HepG2 (cell line): ENCODE measurements at regions not wholly inside any gene's neighbourhood (a gene's known extent, or its start where the extent isn't known, plus 50 kb on each side); places are given as distances from the start of the nearest gene placed in this dataset.

ENCODE experiments used
- ARID3A ChIP-seq: IDR thresholded peaks from 2 replicates; pipeline ENCODE4 v1.6.1; 2012; ENCODE audit warnings: low read depth, low read length, improper control_type of control experiment
- ELF4 ChIP-seq: sonication (generic); formaldehyde crosslinking; IDR thresholded peaks from 2 replicates; pipeline ENCODE4 v1.5.0; 2020; ENCODE audit warnings: missing genetic modification reagents, mild to moderate bottlenecking, moderate library complexity, borderline replicate concordance
- ERF ChIP-seq: IDR thresholded peaks from 2 replicates; pipeline ENCODE4 v1.6.1; 2018; ENCODE audit warnings: missing biosample characterization, missing genetic modification reagents
- EZH2 ChIP-seq: conservative IDR thresholded peaks from 2 replicates; pipeline ENCODE4 v1.6.1; 2012; ENCODE audit warnings: mild to moderate bottlenecking, low read depth, low read length, moderate library complexity
- GABPB1 ChIP-seq: IDR thresholded peaks from 2 replicates; pipeline ENCODE4 v1.6.1; 2016; ENCODE audit warnings: mild to moderate bottlenecking, missing genetic modification reagents, moderate library complexity, missing compliant biosample characterization
- IKZF4 ChIP-seq: sonication (generic); formaldehyde crosslinking; IDR thresholded peaks from 2 replicates; pipeline ENCODE4 v1.5.1; 2020; ENCODE audit warnings: borderline replicate concordance, mild to moderate bottlenecking, low read depth, missing genetic modification reagents; ENCODE audit errors: not compliant biosample characterization
- ISL2 ChIP-seq: sonication (generic); formaldehyde crosslinking; IDR thresholded peaks from 2 replicates; pipeline ENCODE4 v1.5.0; 2020; ENCODE audit warnings: missing genetic modification reagents
- KAT8 ChIP-seq: IDR thresholded peaks from 2 replicates; pipeline ENCODE4 v1.6.1; 2016; ENCODE audit warnings: missing genetic modification reagents, missing compliant biosample characterization
- MAFG ChIP-seq: sonication (generic); formaldehyde crosslinking; IDR thresholded peaks from 2 replicates; pipeline ENCODE4 v1.5.1; 2020; ENCODE audit warnings: mild to moderate bottlenecking, missing genetic modification reagents
- MED8 ChIP-seq: sonication (generic); formaldehyde crosslinking; IDR thresholded peaks from 2 replicates; pipeline ENCODE4 v1.8.1; 2023; ENCODE audit warnings: mild to moderate bottlenecking, missing genetic modification reagents; ENCODE audit not compliant: insufficient replicate concordance
- PITX1 ChIP-seq: sonication (generic); formaldehyde crosslinking; IDR thresholded peaks from 2 replicates; pipeline ENCODE4 v1.5.1; 2020; ENCODE audit warnings: mild to moderate bottlenecking, missing genetic modification reagents
- RARA ChIP-seq: IDR thresholded peaks from 2 replicates; pipeline ENCODE4 v1.6.1; 2016; ENCODE audit warnings: missing genetic modification reagents, missing compliant biosample characterization
- REXO4 ChIP-seq: sonication (generic); formaldehyde crosslinking; IDR thresholded peaks from 2 replicates; pipeline ENCODE4 v1.8.0; 2022; ENCODE audit warnings: missing genetic modification reagents, mild to moderate bottlenecking, borderline replicate concordance
- SKIL ChIP-seq: sonication (generic); formaldehyde crosslinking; IDR thresholded peaks from 2 replicates; pipeline ENCODE4 v1.8.0; 2022; ENCODE audit warnings: missing genetic modification reagents, mild to moderate bottlenecking, moderate library complexity, borderline replicate concordance
- SNAPC2 ChIP-seq: sonication (generic); formaldehyde crosslinking; IDR thresholded peaks from 2 replicates; pipeline ENCODE4 v1.8.1; 2022; ENCODE audit warnings: mild to moderate bottlenecking, missing genetic modification reagents
- STAT5B ChIP-seq: sonication (generic); formaldehyde crosslinking; IDR thresholded peaks from 2 replicates; pipeline ENCODE4 v1.4.0; 2020; ENCODE audit warnings: missing genetic modification reagents
- TBX3 ChIP-seq: fragments of 450-650 bp; IDR thresholded peaks from 2 replicates; pipeline ENCODE4 v1.6.1; 2017; ENCODE audit warnings: antibody characterized with exemption, mild to moderate bottlenecking, inconsistent platforms, borderline replicate concordance
- ZBTB3 ChIP-seq: sonication (generic); formaldehyde crosslinking; IDR thresholded peaks from 2 replicates; pipeline ENCODE4 v1.4.0; 2020; ENCODE audit warnings: low read depth, mild to moderate bottlenecking, moderate library complexity, missing genetic modification reagents, borderline replicate concordance
- ZNF205 ChIP-seq: IDR thresholded peaks from 2 replicates; pipeline ENCODE4 v1.6.1; 2018; ENCODE audit warnings: missing biosample characterization, missing genetic modification reagents
- ZNF329 ChIP-seq: sonication (generic); formaldehyde crosslinking; IDR thresholded peaks from 2 replicates; pipeline ENCODE4 v1.9.0; 2021; ENCODE audit warnings: low read depth, mild to moderate bottlenecking, missing genetic modification reagents
- ZNF335 ChIP-seq: sonication (generic); formaldehyde crosslinking; IDR thresholded peaks from 2 replicates; pipeline ENCODE4 v1.4.0; 2020; ENCODE audit warnings: missing genetic modification reagents
- ZNF530 ChIP-seq: sonication (generic); formaldehyde crosslinking; IDR thresholded peaks from 2 replicates; pipeline ENCODE4 v1.5.0; 2020; ENCODE audit warnings: low read depth, mild to moderate bottlenecking, missing genetic modification reagents
- ZNF572 ChIP-seq: sonication (generic); formaldehyde crosslinking; IDR thresholded peaks from 2 replicates; pipeline ENCODE4 v1.5.1; 2020; ENCODE audit warnings: mild to moderate bottlenecking, missing genetic modification reagents
- ZNF761 ChIP-seq: sonication (generic); formaldehyde crosslinking; conservative IDR thresholded peaks from 2 replicates; pipeline ENCODE4 v1.4.0; 2020; ENCODE audit warnings: mild to moderate bottlenecking, missing genetic modification reagents
- ZSCAN22 ChIP-seq: sonication (generic); formaldehyde crosslinking; IDR thresholded peaks from 2 replicates; pipeline ENCODE4 v1.4.0; 2020; ENCODE audit warnings: mild to moderate bottlenecking, missing genetic modification reagents
- TF ChIP-seq, protein P1 (sequence below): IDR thresholded peaks from 2 replicates; pipeline ENCODE4 v1.4.0; 2020; ENCODE audit warnings: mild to moderate bottlenecking, missing genetic modification reagents

DNA sequence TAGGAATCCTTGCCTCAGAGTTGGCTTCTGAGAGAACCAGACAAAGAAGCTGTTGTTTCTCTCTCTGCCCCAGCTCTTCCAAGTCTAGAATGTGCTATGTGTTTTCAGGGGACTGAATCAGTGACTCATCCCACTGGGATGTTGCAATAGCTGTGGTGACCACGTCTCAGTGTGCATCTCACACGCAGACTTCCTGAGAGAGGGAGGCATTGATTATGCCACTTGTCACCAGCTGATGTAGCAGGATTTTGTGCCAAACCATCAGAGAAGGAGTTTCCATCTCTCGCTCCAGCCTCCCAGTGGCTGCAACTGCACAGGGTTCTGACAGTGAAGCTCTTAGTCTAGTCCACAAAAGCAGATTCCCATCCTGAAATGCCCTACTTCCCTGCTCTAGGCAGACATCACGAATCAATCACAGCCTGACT is 455.8 kb downstream of the MIAT start (continued):
- TF ChIP-seq TBX3 (no peak), ZNF329 (no peak), EZH2 (no peak), MAFG (no peak), ISL2 (CRISPR knock-in tag) (no peak), ZNF530 (CRISPR knock-in tag) (no peak), ELF4 (CRISPR knock-in tag) (no peak), SNAPC2 (CRISPR knock-in tag) (no peak), MED8 (CRISPR knock-in tag) (no peak), ZNF205 (CRISPR knock-in tag) (no peak), KAT8 (no peak), IKZF4 (CRISPR knock-in tag) (no peak), ZSCAN22 (CRISPR knock-in tag) (no peak), ARID3A (no peak), GABPB1 (CRISPR knock-in tag) (peak; percentile 49; the same call in 1 of the 2 replicates), REXO4 (CRISPR knock-in tag) (no peak), ZNF572 (no peak), ZNF335 (CRISPR knock-in tag) (no peak), PITX1 (CRISPR knock-in tag) (no peak), ZNF761 (CRISPR knock-in tag) (no peak), SKIL (CRISPR knock-in tag) (no peak), ERF (CRISPR knock-in tag) (no peak), STAT5B (no peak), RARA (CRISPR knock-in tag) (0 out of 2 replicates have a peak, but pooled peaks have one; percentile 8), ZBTB3 (CRISPR knock-in tag) (no peak)
- TF ChIP-seq, protein P1, sequence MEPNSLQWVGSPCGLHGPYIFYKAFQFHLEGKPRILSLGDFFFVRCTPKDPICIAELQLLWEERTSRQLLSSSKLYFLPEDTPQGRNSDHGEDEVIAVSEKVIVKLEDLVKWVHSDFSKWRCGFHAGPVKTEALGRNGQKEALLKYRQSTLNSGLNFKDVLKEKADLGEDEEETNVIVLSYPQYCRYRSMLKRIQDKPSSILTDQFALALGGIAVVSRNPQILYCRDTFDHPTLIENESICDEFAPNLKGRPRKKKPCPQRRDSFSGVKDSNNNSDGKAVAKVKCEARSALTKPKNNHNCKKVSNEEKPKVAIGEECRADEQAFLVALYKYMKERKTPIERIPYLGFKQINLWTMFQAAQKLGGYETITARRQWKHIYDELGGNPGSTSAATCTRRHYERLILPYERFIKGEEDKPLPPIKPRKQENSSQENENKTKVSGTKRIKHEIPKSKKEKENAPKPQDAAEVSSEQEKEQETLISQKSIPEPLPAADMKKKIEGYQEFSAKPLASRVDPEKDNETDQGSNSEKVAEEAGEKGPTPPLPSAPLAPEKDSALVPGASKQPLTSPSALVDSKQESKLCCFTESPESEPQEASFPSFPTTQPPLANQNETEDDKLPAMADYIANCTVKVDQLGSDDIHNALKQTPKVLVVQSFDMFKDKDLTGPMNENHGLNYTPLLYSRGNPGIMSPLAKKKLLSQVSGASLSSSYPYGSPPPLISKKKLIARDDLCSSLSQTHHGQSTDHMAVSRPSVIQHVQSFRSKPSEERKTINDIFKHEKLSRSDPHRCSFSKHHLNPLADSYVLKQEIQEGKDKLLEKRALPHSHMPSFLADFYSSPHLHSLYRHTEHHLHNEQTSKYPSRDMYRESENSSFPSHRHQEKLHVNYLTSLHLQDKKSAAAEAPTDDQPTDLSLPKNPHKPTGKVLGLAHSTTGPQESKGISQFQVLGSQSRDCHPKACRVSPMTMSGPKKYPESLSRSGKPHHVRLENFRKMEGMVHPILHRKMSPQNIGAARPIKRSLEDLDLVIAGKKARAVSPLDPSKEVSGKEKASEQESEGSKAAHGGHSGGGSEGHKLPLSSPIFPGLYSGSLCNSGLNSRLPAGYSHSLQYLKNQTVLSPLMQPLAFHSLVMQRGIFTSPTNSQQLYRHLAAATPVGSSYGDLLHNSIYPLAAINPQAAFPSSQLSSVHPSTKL (CRISPR knock-in tag): peak; percentile 47; the same call in 1 of the 2 replicates
